GM23248 (cell line): ENCODE measurements at regions not wholly inside any gene's neighbourhood (a gene's known extent, or its start where the extent isn't known, plus 50 kb on each side); places are given as distances from the start of the nearest gene placed in this dataset.

Source experiments
- DNase-seq: peaks from one replicate; pipeline ENCODE4 v3.0.0-alpha.2; 2015
- H2AFZ ChIP-seq: fragments of 200-600 bp; sonication (generic); 2 replicates; pipeline ENCODE4 v1.6.1; 2016; ENCODE audit warnings: antibody characterized with exemption
- H3F3A ChIP-seq: fragments of 200-600 bp; sonication (generic); 2 replicates; pipeline ENCODE4 v1.6.1; 2016; ENCODE audit warnings: mild to moderate bottlenecking, antibody characterized with exemption, mixed run types; ENCODE audit not compliant: insufficient read depth
- H3K27ac ChIP-seq: fragments of 200-600 bp; sonication (generic); 2 replicates; pipeline ENCODE4 v1.5.1; 2016; ENCODE audit warnings: mild to moderate bottlenecking
- H3K27me3 ChIP-seq: fragments of 200-600 bp; sonication (generic); replicated peaks from 2 replicates; pipeline ENCODE4 v1.6.1; 2016; ENCODE audit warnings: mild to moderate bottlenecking; ENCODE audit not compliant: insufficient read depth
- H3K36me3 ChIP-seq: fragments of 200-600 bp; sonication (generic); 2 replicates; pipeline ENCODE4 v1.6.1; 2016; ENCODE audit warnings: low read depth, mild to moderate bottlenecking
- H3K4me1 ChIP-seq: fragments of 200-600 bp; sonication (generic); 2 replicates; pipeline ENCODE4 v1.6.1; 2016; ENCODE audit warnings: mild to moderate bottlenecking; ENCODE audit not compliant: insufficient read depth
- H3K4me2 ChIP-seq: fragments of 200-600 bp; sonication (generic); one replicate; pipeline ENCODE4 v1.6.1; 2016; ENCODE audit warnings: mild to moderate bottlenecking; ENCODE audit not compliant: unreplicated experiment
- H3K4me3 ChIP-seq: fragments of 200-600 bp; sonication (generic); 2 replicates; pipeline ENCODE4 v1.5.1; 2016; ENCODE audit warnings: mild to moderate bottlenecking
- H3K79me2 ChIP-seq: fragments of 200-600 bp; sonication (generic); 2 replicates; pipeline ENCODE4 v1.6.1; 2016; ENCODE audit warnings: mild to moderate bottlenecking; ENCODE audit not compliant: insufficient read depth
- H3K9ac ChIP-seq: fragments of 200-600 bp; sonication (generic); 2 replicates; pipeline ENCODE4 v1.6.1; 2016; ENCODE audit warnings: mild to moderate bottlenecking
- H3K9me2 ChIP-seq: fragments of 200-600 bp; sonication (generic); 2 replicates; pipeline ENCODE4 v1.6.1; 2016; ENCODE audit warnings: mixed run types, mild to moderate bottlenecking, moderate library complexity; ENCODE audit not compliant: insufficient read depth
- H3K9me3 ChIP-seq: fragments of 200-600 bp; sonication (generic); one replicate; pipeline ENCODE4 v1.6.1; 2017; ENCODE audit warnings: low read depth
- H4K20me1 ChIP-seq: fragments of 200-600 bp; sonication (generic); 2 replicates; pipeline ENCODE4 v1.6.0; 2016; ENCODE audit not compliant: insufficient read depth
- EZH2 ChIP-seq: fragments of 200-600 bp; sonication (generic); IDR thresholded peaks from 2 replicates; pipeline ENCODE4 v1.6.1; 2018; ENCODE audit warnings: antibody characterized with exemption, mild to moderate bottlenecking; ENCODE audit not compliant: insufficient read depth, poor library complexity, severe bottlenecking
- EZH2phosphoT487 ChIP-seq: fragments of 200-600 bp; sonication (generic); IDR thresholded peaks from 2 replicates; pipeline ENCODE4 v1.6.1; 2018; ENCODE audit warnings: antibody characterized with exemption, moderate library complexity, mild to moderate bottlenecking, low read depth; ENCODE audit not compliant: insufficient read depth
- WGBS, 2 experiments: methylation state at CpG; one replicate each; pipeline ENCODE4 v1.1.6; 2015 to 2017; ENCODE audit warnings: low lambda C conversion rate in 2 of 2, low coverage in 1 of 2; ENCODE audit errors: missing lambda C conversion rate in 2 of 2; 5-methylcytosine and 5-hydroxymethylcytosine counted together
- in situ Hi-C: fragments of 300-500 bp; cut with MboI; formaldehyde crosslinking; loops from 2 replicates; pipeline ENCODE4 v1.15.0; 2020

DNA sequence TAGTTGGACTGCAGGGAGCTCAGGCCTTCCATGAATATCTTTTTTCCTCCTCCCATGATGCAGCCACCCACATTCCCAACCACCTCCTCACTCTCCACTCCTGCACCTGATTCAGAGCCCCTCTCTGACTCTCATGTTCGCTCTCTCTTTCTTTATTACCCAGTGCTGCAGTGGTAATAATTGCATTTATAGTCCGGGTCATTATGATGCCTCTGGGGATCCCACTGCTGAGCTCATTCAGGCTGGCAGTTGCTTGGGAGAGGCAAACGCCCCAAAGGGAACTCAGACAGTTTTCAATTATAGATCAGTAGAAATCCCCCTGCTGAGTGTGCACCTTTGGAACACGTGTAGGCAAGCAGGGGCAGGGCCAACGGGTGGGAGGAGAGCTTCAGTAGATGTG is 953.0 kb downstream of the GRID1 start:
- Histone ChIP-seq H3K9me2 (no peaks in the 10 kb centered on the region), H3K4me1 (no peaks in the 10 kb centered on the region), H3K27me3 (no peaks in the 10 kb centered on the region), H3K27ac (no peak overlapping the region), H3F3A (no peaks in the 10 kb centered on the region), H3K9me3 (no peaks in the 10 kb centered on the region), H3K9ac (no peak overlapping the region), H2AFZ (no peak overlapping the region), H4K20me1 (no peaks in the 10 kb centered on the region), H3K36me3 (no peaks in the 10 kb centered on the region), H3K4me2 (no peak overlapping the region), H3K4me3 (no peak overlapping the region), H3K79me2 (no peaks in the 10 kb centered on the region)
- 4% methylated on average over 5 of the region's 5 CpGs for WGBS, 2 experiments
- in situ Hi-C loops = no loop called here
- no peak for TF ChIP-seq EZH2
- no peak for DNase-seq

DNA sequence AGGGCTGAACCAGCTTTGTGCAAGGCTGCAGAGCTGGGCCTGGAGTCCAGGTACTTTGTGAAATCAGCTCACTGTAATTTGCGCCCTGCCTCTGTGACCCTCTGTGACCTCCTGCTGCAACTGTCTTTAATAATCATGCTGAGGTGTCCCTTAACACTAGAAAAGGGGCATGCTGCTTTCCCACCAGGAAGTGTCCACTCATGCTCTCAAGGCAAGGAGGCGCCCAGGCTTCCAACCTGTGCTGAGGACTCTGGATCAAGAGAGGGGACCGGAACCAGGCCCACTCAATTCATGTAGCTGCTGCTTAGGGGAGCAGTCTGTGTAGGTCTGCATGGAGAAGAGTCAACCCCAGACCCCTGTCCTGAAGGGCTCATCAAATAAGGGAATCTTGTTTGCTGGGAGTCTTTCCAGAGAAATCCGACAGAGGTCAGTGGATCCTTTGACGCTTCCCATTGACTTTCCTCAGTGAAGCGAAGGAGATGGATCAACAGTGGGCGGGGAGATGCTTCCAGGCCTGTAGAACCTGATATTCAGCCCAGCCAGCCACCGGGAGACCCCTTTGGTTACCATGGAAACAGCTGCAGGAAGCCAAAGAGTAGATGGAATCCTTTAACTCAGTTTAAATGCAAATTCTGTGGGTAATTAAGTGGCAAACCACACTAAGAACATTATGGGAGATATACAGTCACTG is 945.9 kb downstream of the GRID1 start:
- Histone ChIP-seq H3K27me3 (no peaks in the 10 kb centered on the region), H3K27ac (no peak overlapping the region), H3K79me2 (no peaks in the 10 kb centered on the region), H3K36me3 (no peaks in the 10 kb centered on the region), H3K9me3 (no peaks in the 10 kb centered on the region), H3K4me1 (no peaks in the 10 kb centered on the region), H2AFZ (no peak overlapping the region), H3K9me2 (no peaks in the 10 kb centered on the region), H3K4me2 (no peak overlapping the region), H3F3A (no peaks in the 10 kb centered on the region), H4K20me1 (no peaks in the 10 kb centered on the region), H3K9ac (no peak overlapping the region), H3K4me3 (no peak overlapping the region)
- DNase-seq = no peak
- TF ChIP-seq EZH2 (no peak), EZH2phosphoT487 (no peak)
- in situ Hi-C loops = no loop called here
- WGBS, 2 experiments = 27 to 28% methylated on average over 8 of the region's 8 CpGs

DNA sequence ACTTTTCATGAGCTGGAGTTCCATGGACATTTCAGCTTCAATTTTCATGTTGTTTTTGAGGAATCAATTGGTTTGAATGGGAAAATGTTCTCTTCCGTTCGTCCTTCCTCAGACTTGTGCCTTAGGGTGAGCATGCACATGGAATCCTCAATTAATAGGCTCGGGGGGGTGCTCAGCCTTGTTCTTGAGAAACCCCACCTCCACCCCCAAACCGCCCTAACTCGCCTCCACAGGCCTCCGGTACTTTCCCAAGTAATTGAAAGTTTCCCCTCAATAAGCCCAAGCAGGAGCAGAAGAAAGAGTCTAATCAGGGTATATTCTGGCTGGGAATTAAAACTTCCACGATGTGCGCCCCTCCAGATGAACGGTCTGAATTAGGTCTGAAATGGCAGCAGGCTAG is 945.2 kb downstream of the GRID1 start:
- no peak overlapping the region for H3K9ac ChIP-seq
- TF ChIP-seq EZH2 (no peak), EZH2phosphoT487 (no peak)
- in situ Hi-C loops = no loop called here
- H3K9me3 ChIP-seq = no peaks in the 10 kb centered on the region
- H3K36me3 ChIP-seq = no peaks in the 10 kb centered on the region
- no peaks in the 10 kb centered on the region for H3F3A ChIP-seq
- no peaks in the 10 kb centered on the region for H3K9me2 ChIP-seq
- no peak overlapping the region for H3K4me2 ChIP-seq
- H2AFZ ChIP-seq = no peak overlapping the region
- 24 to 37% methylated on average over 9 of the region's 9 CpGs for WGBS, 2 experiments
- H3K27ac ChIP-seq = no peak overlapping the region
- no peaks in the 10 kb centered on the region for H3K4me1 ChIP-seq
- H3K79me2 ChIP-seq = no peaks in the 10 kb centered on the region
- DNase-seq = no peak
- H3K27me3 ChIP-seq = no peaks in the 10 kb centered on the region
- H3K4me3 ChIP-seq = no peak overlapping the region
- no peaks in the 10 kb centered on the region for H4K20me1 ChIP-seq

DNA sequence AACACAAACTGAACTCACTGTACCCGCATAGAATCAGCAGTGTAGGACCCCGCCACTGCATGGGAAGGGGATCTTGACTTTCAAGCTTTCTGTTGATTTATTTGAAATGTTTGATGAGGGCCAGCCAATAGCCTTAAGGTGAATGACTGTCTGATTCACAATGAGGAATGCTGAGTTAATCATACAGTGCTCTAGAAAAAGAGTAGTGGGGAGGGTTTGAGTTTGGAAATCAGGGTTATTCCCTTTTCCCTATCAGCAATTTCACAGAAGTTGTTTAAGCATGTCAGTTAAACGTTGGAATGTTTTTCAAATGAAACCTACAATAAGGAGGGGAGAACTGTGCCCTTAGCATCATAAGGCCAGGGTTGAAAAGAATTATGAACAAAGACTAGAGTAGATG is 937.5 kb downstream of the GRID1 start:
- Histone ChIP-seq H3K27ac (no peak overlapping the region), H3K4me3 (no peak overlapping the region), H3K27me3 (no peaks in the 10 kb centered on the region), H3K9me2 (no peaks in the 10 kb centered on the region), H3K9ac (no peak overlapping the region), H3K4me2 (no peak overlapping the region), H3K36me3 (no peaks in the 10 kb centered on the region), H3F3A (no peaks in the 10 kb centered on the region), H3K4me1 (no peaks in the 10 kb centered on the region), H4K20me1 (no peaks in the 10 kb centered on the region), H3K79me2 (no peaks in the 10 kb centered on the region), H3K9me3 (no peaks in the 10 kb centered on the region), H2AFZ (no peak overlapping the region)
- 26 to 35% methylated on average over 3 of the region's 3 CpGs for WGBS, 2 experiments
- in situ Hi-C loops = no loop called here
- DNase-seq = no peak
- TF ChIP-seq EZH2 (no peak), EZH2phosphoT487 (no peak)

DNA sequence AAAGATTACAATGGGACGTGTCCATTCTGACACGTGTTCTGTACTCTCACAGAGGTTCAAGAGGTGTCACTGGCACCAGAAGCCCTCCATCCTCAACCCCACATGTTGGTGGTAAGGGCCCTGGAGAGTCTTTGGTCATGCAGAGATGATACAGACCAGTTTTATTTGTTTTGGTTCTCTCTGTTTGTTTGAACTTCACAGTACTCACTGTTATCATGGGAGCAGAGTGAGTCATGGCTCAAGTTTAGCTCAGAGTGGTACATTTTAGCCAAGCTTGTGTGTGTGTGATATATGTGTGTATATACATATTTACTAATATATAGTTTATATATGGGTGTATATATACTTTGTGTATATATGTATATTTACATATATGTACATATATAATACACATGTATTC is 935.6 kb downstream of the GRID1 start:
- H3F3A ChIP-seq = no peaks in the 10 kb centered on the region
- no peaks in the 10 kb centered on the region for H4K20me1 ChIP-seq
- no peak for DNase-seq
- in situ Hi-C loops = no loop called here
- H3K4me2 ChIP-seq = no peak overlapping the region
- TF ChIP-seq EZH2phosphoT487 (no peak), EZH2 (no peak)
- no peaks in the 10 kb centered on the region for H3K9me3 ChIP-seq
- no peaks in the 10 kb centered on the region for H3K27me3 ChIP-seq
- H3K9ac ChIP-seq = no peak overlapping the region
- H3K9me2 ChIP-seq = no peaks in the 10 kb centered on the region
- no peaks in the 10 kb centered on the region for H3K36me3 ChIP-seq
- no peaks in the 10 kb centered on the region for H3K4me1 ChIP-seq
- 21 to 40% methylated on average over 2 of the region's 2 CpGs for WGBS, 2 experiments
- H3K27ac ChIP-seq = no peak overlapping the region
- no peak overlapping the region for H2AFZ ChIP-seq
- no peak overlapping the region for H3K4me3 ChIP-seq
- no peaks in the 10 kb centered on the region for H3K79me2 ChIP-seq
